HG03139 (cell line): ENCODE measurements at regions not wholly inside any gene's neighbourhood (a gene's known extent, or its start where the extent isn't known, plus 50 kb on each side); places are given as distances from the start of the nearest gene placed in this dataset.
"Not testable (repeated sequence)": the region's sequence is repeated elsewhere in the genome, so short reads cannot be mapped to it uniquely, and the experiment has no call there.

Source experiments
- ATAC-seq: cut with Tn5 transposase; IDR thresholded peaks from one replicate; pipeline ENCODE4 v1.9.1; 2021; ENCODE audit not compliant: unreplicated experiment

DNA sequence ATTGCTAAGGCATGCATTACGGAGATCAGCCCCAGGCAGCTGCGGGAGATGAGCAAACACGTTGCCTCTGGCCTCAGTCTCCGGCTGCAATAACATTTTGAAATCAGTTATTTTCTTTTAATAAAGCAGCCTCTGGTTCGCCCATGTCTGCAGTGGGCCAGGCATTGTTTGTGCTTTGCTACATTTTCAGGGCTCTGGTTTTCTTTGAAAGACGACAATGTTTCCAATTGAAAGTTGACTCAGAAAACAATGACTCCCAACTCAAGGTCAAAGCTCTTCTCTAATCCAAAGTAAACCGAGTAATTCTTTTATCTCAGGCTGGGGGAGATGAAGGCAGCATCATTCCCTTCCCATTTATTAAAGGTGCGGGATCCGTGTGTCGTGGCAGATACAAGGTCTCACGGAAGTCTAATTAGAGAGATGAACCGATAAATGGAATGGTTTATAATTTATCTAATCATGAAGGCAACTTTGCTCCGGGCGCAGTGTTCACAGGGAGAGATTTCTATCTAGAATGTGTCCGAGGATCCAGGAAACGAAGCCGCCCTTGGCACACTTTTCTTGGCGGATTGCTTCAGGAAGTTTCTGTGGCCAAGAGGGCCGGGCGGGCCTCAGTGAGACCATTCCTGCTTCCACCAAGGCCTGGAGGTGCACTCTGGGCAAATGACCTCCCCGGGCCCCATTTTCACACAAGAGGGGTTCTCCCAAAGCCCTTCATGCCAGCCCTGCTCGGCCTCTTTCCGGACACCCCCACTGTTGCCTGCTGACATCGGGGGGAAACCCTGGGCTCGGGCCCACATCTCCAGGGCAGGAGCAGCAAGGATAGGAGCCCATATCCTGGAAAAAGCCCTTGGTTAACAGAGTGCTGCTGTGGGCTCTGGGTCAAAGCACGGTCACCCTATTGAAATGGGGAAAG, 811.4 kb downstream of the BRD1 start:
- no peak for ATAC-seq

DNA sequence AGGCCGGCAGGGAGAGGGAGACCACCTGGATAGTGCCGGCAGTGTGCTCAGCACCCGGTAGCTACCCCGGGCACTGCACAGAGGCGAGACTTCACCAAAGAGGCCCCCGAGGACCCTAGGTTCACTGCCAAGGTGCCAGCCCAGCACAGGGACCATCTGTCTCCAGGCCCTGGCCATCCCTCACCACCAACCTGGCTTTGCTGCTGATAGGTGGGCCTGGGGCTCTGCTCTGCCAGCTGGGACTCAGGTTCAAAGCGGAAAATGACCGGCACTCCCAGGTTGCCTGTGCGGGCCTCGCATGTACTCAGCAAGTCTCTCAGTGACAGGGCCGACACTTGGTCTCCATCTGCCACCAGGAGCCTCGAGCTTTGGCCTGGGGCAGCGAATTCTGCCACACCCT, 812.2 kb downstream of the BRD1 start:
- no peak for ATAC-seq

DNA sequence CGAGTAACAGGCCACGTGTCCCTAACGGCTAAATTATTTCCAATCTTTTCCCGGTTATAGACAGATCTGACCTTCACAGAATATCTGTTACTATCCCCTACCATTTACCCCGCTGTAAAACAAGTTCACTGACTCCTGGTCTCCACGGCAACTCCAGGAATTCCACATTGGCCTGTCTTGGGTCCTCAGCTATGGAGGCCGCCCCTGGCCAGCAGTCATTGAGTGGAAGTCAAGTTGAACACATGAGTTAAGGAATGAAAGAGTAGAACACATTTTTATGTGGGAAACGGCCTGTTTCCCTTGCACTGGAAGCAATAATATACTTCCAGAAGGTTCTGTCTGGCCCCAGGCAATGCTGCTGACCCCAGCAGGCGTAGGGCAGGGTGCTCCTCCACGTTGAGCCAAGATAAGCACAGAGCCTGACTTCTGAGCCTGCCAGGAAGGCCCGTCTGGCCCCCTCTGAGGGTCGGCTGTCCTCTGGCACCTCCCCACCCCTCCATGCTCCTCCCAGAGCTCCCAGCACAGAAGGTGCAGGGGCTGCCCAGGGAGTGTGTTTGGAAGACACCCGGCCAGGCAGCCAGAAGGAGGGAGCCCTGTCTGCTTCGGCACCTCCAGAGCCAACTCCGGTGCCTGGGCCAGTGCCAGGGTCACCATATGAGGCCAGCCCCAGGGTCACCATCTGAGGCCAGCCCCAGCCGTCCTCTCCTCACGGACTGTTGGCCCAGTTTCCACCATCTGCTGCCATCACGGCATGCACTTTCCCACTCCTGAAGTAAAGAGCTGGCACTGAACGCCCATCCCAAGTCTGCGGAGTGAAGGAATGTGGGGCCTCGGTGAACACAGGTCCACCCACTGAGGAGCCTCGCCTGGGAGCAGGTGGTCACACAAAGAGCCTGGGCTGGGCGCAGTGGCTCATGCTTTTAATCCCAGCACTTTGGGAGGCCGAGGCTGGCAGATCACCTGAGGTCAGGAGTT, 813.2 kb downstream of the BRD1 start:
- no peak for ATAC-seq

- no peak for ATAC-seq
These were observed 814.0 kb downstream of the BRD1 start for GRCh38 chr22:49013707-49014106.

- no peak for ATAC-seq
These were observed 814.8 kb downstream of the BRD1 start for GRCh38 chr22:49012712-49013395.

DNA sequence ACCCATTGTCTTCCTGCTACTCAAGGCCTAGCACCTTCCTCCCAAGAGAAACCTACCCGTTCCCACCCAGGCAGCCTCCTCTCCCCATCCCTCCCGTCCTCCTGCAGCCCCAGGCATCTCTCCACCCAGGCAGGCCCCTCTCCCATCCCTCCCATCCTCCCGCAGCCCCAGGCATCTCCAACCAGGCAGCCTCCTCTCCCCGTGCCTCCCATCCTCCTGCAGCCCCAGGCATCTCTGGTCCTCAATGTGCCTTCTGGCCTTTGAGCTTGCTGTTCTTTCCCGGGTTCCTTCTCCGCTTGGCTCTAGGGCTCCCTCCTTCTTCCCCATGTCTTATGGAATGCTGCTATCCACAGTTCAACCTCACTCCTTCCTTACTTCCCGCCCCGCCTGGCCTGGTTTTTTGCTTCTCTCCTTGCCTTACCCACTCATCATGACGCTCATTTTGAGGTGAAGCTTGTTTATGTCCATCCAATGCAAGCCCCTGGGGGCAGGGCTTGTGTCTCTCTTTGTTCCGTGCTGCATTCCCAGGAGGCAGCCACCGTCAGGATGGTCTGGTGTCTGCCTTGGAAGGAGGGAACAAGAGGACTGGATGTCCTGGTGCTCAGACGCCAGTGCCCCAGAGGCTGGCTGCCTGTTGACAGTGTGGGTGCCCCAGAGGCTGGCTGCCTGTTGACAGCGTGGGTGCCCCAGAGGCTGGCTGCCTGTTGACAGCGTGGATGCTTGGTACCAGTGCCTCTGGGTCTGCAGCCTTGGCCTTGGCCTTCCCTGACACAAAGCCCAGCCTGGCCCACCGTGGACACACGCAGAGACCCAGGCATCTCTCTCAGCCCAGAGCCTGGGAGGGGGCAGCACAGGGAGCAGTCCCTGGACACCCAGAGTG, 815.7 kb downstream of the BRD1 start:
- no peak for ATAC-seq

GRCh38 chr22:49011379-49011768, 816.3 kb downstream of the BRD1 start:
- ATAC-seq: no peak

- ATAC-seq: no peak
These were observed 816.8 kb downstream of the BRD1 start for GRCh38 chr22:49010901-49011300.

DNA sequence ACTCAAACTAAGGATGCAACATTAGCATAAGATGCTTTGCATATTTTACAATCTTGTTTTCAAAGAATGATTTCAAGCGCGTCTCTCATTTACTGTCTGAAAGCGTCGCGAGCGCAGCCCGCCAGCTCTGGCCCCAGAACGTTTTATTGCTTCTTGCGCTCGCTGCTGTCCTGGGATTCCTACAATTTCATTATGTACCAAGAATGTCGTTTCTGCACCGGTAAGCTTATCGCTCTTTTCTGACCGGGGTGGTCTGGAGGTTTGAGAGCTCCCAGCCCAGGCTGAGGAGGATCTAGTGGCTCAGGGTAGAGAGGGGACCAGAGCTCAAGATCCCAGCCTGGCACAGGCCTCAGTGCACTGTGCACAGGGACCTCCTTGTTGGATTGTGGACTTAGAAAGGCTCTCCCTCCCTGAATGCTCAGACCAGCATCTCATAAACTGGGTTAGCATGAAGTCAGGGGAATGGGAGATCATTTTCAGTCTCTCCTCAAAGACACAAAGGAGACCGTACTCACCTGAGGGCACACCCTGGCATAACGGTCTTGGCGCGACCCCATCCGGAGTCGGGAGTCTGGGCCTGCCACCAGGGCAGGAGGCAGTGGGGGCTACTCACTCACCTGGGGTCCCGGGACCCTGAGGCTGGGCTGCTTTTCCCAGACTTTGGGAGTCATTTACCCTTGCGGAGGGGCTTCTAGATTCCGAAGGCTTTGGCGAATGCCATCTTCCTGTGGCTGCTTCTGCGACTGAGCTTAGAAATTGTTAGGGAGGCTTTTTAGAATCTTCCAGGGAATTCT, 817.4 kb downstream of the BRD1 start:
- no peak for ATAC-seq

DNA sequence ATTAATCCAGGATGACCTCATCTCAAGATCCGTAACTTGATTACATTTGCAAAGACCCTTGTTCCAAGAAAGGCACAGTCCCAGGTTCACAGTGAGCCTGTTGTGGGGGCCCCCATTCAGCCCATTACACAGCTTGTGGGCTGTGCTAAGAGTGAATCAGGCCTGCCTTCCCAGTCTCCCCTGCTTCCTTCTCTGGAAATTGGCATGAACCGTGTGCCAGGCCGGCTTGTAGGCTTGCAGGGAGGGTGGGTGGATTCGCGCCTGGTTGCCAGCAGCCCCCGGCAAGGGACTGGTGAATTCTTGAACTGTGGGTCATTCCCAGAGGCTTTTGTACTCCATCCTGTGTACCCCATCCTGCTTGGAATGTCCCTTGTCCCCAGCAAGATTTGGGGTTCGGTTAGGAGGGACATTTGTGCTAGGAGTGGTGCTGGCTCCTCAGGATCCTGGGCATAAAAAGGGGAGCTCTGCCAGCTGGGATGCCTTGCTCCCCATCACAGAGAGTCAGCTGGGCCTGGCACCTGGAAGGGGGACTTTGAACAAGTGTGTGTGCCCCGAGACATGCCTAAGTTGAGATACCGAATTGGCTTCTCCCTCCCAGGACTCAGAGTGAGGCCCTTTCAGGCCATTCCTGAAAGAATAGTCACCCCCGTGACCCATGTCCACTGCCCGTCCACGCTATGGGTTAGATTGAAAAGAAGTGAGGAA, 818.2 kb downstream of the BRD1 start:
- ATAC-seq: no peak

DNA sequence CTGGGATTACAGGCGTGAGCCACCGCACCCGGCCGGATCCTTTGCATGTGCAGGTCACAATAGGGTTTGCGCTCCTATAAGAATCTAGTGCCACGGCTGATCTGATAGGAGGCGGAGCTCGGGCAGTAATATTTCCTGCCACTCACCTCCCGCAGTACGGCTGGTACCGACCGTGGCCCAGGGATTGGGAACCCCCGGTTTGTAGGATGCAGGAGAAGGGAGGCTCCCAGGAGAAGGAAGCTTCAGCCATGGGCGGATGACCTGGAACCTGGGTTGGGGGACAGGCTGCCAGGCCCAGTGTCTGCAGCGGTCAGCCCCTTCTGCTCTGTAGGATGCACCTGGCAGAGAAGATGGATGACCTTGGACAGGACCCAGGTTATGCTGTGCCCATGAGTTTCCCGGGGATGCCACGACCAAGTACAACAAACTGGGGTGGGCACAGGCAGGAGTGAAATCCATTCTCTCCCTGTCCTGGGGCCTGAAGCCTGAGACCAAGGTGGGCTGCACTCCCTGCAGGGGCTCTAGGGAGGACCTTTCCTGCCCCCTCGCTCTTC, 818.9 kb downstream of the BRD1 start:
- ATAC-seq: no peak

GRCh38 chr22:49007013-49007653, 820.5 kb downstream of the BRD1 start:
- no peak for ATAC-seq

DNA sequence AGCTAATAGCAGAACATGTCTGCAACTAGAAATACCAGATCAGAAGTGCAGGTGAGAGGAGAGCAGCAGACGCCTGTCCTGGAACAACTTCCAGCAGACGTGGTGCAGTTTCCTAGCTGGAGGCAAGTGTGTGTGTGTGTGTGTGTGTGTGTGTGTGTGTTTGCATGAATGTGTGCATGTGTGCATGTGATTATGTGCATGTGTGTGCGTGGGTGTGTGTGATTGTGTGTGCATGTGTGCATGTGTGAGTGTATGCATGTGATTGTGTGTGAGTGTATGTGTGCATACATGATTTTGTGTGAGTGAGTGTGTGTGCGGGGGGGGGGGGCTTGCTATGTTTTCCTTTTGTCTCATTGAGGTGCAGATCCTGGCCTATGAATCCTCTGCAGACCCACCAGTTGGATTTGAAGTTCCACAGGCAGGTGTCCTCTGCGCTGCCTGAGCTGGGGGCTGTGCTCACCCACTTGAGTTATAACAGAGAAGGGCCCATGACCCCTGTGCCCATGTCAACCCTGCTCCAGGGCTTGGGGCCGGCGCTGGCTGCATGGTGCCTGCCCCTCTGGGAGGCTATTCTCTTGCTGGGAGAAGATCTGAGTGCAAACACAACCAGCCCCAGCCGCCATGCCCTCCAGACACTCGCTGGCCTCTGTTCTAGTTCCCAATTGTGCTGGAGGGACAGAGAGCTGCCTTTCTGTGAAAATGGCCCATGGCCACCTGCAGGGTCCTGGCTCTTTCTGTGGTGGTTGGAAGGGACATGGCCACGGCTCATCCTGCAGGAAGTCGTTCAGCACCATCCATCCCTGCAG, 821.3 kb downstream of the BRD1 start:
- ATAC-seq: no peak

GRCh38 chr22:49005557-49005956, 822.1 kb downstream of the BRD1 start:
- ATAC-seq: no peak

GRCh38 chr22:49004484-49005399, 822.9 kb downstream of the BRD1 start:
- ATAC-seq: no peak

GRCh38 chr22:48997605-48998004, 830.1 kb downstream of the BRD1 start:
- not testable (repeated sequence) for ATAC-seq
